Stimulated activated effector memory CD8-positive, alpha-beta T cell treated with anti-CD3 and anti-CD28 coated beads, Interleukin-12 subunit alpha, Interleukin-12 subunit beta, amount 100 ng/mL, for 72 hours (primary cell): ENCODE measurements at regions not wholly inside any gene's neighbourhood (a gene's known extent, or its start where the extent isn't known, plus 50 kb on each side); places are given as distances from the start of the nearest gene placed in this dataset.

Source experiments
- ATAC-seq: fragments of 150-1000 bp; cut with Tn5 transposase; 2 replicates; pipeline ENCODE4 v1.10.0; 2021
- DNase-seq, 2 donors: peaks; one replicate each; pipeline ENCODE4 v3.0.0; 2021 to 2022; ENCODE audit warnings: low spot score in 2 of 2
- H3K27ac Mint-ChIP-seq: one replicate; pipeline ENCODE4 v1.8.0; 2022; ENCODE audit warnings: mild to moderate bottlenecking, mixed read lengths
- H3K36me3 Mint-ChIP-seq: one replicate; pipeline ENCODE4 v1.8.0; 2022; ENCODE audit warnings: mild to moderate bottlenecking, mixed read lengths
- H3K4me1 Mint-ChIP-seq: one replicate; pipeline ENCODE4 v1.8.0; 2022; ENCODE audit warnings: mixed read lengths
- H3K4me3 Mint-ChIP-seq: one replicate; pipeline ENCODE4 v1.8.0; 2022; ENCODE audit warnings: mild to moderate bottlenecking, mixed read lengths
- H3K9me3 Mint-ChIP-seq: one replicate; pipeline ENCODE4 v1.8.0; 2022; ENCODE audit warnings: mixed read lengths

DNA sequence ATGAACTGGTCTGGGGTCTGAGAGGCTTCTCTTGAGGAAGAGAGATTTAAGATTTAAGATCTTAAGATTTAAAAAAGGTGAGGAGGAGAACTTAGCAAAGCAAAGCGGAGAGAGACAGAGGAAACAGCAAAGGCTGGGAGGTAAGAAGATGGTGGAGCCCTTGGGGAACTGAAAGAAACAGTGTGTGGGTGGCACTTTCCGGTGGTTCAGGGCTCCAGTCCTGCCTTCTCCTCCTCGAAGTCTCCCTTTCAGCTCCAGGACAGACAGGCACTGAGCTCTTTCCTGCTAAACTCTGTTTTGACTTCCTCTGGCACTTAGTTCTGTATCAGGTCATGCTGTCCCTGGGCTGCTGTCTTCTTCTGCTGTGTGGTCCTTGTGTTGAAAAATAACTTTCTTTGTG, 298.7 kb upstream of the SRRM4 start:
- no peak for DNase-seq
- H3K4me1 Mint-ChIP-seq, result no peaks in the 10 kb centered on the region
- H3K9me3 Mint-ChIP-seq, result peaks cover 16% of the 10 kb centered on the region
- no peak overlapping the region for H3K4me3 Mint-ChIP-seq
- ATAC-seq, result no peak
- H3K36me3 Mint-ChIP-seq, result no peaks in the 10 kb centered on the region
- H3K27ac Mint-ChIP-seq, result no peak overlapping the region

DNA sequence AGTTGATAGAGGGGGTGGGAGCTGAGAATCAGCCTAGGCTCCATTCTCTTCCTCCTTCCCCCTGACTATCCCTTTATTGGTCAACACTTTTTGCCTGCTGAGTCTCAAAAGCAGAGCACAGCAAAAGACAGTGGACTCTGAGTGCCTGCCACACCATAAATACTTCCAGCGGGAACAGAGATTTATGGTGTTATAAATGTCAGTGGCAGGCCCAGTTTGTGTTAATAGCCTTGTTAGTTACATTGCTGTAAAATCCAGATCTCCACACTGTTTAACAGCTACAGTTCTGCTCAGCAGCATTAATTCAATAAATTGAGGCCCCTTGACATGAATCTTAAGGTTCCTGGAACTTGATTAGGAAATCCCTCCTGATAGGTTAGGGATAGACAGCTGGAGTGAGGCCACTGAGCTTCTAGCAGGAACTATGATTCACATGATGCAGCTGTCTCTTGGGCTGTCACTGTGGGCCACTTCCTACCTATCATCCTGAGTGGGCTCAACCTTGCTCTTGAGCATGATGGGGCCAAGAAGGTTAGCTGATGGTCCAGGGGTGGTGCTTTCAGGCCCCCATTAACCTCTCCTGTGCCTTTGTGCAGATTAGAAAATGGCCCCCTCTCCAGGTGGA, 295.2 kb upstream of the SRRM4 start:
- Mint-ChIP-seq H3K4me3 (no peak overlapping the region), H3K36me3 (no peaks in the 10 kb centered on the region), H3K4me1 (no peaks in the 10 kb centered on the region), H3K9me3 (peaks cover 11% of the 10 kb centered on the region), H3K27ac (no peak overlapping the region)
- ATAC-seq, result no peak
- DNase-seq, result no peak

DNA sequence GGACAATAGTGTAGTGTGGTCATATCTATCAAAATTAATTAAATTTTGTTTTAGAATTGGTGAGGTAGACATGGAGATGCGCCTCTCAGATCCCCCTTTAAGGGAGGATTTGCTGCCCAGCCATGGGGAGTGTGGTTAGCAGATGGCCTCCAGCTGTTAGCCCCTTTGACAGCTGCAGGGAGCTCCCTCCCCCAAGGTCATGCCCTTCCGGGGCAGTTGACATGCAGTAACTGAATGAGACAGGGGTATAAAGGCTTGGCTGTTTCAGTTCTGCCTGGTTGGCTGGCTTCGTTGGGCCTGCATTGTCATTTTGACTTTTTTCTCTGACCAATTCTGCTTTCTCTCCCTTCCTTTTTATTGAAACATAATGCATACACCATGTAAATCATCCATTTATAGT, 291.5 kb upstream of the SRRM4 start:
- DNase-seq (no peak), ATAC-seq (no peak)
- peaks cover 6% of the 10 kb centered on the region for H3K9me3 Mint-ChIP-seq
- H3K36me3 Mint-ChIP-seq, result no peaks in the 10 kb centered on the region
- no peaks in the 10 kb centered on the region for H3K4me1 Mint-ChIP-seq
- no peak overlapping the region for H3K4me3 Mint-ChIP-seq
- H3K27ac Mint-ChIP-seq, result no peak overlapping the region

GRCh38 chr12:118690506-118690905, 290.8 kb upstream of the SRRM4 start:
- peaks cover 6% of the 10 kb centered on the region for H3K9me3 Mint-ChIP-seq

DNA sequence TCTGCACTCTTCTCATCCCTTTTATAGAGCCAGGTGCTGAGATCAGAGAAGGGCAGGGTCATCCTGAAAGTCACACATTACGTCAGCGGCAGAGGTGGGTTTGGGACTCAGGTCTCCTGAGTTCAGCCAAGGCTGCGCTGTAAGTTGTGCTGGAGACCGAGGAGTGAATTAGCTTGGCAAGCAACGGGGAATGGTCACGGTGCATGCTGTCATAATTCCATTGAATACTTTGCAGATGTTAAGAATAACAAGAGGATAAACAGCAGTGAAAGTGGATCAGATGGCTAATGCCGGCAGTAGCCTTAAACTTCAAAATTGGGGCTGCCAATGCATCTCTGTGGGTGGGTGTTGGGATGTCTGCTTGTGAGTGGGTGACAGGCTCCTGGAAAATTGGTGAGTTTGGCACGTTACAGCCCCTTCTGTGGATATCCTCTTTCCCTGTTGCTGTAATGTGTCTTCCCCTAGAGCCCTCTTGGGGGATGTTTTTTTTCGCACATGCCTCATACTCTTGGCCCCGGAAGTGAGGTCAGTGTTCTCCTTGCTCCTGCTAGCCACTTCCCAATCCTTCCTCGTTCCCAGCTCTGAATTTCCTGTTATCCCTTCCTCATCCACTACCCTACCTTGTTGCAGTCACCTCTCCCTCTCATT, 287.1 kb upstream of the SRRM4 start:
- H3K9me3 Mint-ChIP-seq, result peaks cover 3% of the 10 kb centered on the region
- H3K4me3 Mint-ChIP-seq, result no peak overlapping the region
- H3K4me1 Mint-ChIP-seq, result no peaks in the 10 kb centered on the region
- DNase-seq, result no peak
- no peak for ATAC-seq
- no peaks in the 10 kb centered on the region for H3K36me3 Mint-ChIP-seq
- no peak overlapping the region for H3K27ac Mint-ChIP-seq

More at GRCh38 chr12:118690506-118690905, 290.8 kb upstream of the SRRM4 start:
- no peak for DNase-seq
- no peak for ATAC-seq
- H3K27ac Mint-ChIP-seq, result no peak overlapping the region
- H3K36me3 Mint-ChIP-seq, result no peaks in the 10 kb centered on the region
- no peaks in the 10 kb centered on the region for H3K4me1 Mint-ChIP-seq
- H3K4me3 Mint-ChIP-seq, result no peak overlapping the region

DNA sequence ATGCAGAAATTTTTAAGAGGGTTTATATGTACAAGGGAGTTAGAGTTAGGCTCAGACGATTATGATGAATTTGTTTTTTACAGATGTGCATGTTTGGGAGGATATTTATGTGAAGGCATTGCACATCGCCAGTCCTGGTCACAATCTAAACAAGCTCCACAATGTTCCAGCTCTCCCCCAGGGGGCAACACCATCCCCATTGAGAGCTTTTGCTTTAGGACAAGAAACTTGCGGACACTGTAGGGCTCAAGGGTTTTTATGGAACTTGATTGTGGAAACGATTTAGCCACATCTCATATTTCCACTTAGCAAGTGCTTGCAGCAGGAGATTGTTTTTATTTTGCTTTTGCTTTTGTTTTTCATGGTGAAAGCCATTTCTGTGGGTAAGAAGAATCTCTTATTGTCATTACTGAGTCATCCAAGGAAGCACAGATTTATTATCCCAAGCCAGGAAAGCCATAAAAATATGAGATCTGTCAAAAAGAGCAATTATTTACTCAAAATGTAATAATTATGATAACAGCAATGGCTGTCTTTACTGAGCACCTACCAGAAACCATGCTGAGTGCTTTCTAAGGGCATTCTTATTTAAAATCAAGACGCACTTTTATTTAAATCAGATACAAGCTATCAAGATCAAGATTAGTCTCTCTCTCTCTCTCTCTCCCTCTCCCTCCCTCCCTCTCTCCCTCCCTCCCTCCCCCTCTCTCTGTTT, 276.7 kb upstream of the SRRM4 start:
- H3K4me3 Mint-ChIP-seq, result no peak overlapping the region
- H3K36me3 Mint-ChIP-seq, result no peaks in the 10 kb centered on the region

GRCh38 chr12:118706437-118706836, 274.9 kb upstream of the SRRM4 start:
- Mint-ChIP-seq H3K27ac (no peak overlapping the region), H3K9me3 (peaks cover 21% of the 10 kb centered on the region), H3K4me3 (no peak overlapping the region), H3K4me1 (no peaks in the 10 kb centered on the region), H3K36me3 (no peaks in the 10 kb centered on the region)
- DNase-seq, result no peak
- no peak for ATAC-seq

More for the DNA sequence above, 276.7 kb upstream of the SRRM4 start:
- no peak overlapping the region for H3K27ac Mint-ChIP-seq
- DNase-seq (no peak), ATAC-seq (no peak)
- H3K4me1 Mint-ChIP-seq, result no peaks in the 10 kb centered on the region
- peaks cover 17% of the 10 kb centered on the region for H3K9me3 Mint-ChIP-seq

DNA sequence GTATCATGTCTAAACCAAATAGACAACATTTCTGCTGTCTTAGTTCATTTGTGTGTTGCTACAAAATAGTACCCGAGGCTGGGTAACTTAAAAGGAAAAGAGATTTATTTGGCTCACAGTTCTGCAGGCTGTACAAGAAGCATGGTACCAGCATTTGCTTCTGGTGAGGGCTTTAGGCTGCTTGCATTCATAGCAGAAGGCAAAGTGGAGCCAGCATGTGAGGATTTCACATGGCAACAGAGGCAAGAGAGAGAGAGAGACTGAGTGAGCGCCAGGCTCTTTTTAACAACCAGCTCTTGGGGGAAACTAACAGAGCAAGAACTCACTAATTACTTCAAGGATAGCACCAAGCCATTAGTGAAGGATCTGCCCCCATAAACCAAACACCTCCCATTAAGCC, 271.4 kb upstream of the SRRM4 start:
- H3K4me3 Mint-ChIP-seq, result no peak overlapping the region
- no peak overlapping the region for H3K27ac Mint-ChIP-seq
- H3K9me3 Mint-ChIP-seq, result peaks cover 21% of the 10 kb centered on the region
- ATAC-seq (no peak), DNase-seq (no peak)
- no peaks in the 10 kb centered on the region for H3K36me3 Mint-ChIP-seq
- no peaks in the 10 kb centered on the region for H3K4me1 Mint-ChIP-seq

GRCh38 chr12:118711185-118711584, 270.2 kb upstream of the SRRM4 start:
- no peak for DNase-seq
- no peak for ATAC-seq
- no peaks in the 10 kb centered on the region for H3K36me3 Mint-ChIP-seq
- H3K4me3 Mint-ChIP-seq, result no peak overlapping the region
- H3K27ac Mint-ChIP-seq, result no peak overlapping the region
- peaks cover 16% of the 10 kb centered on the region for H3K9me3 Mint-ChIP-seq
- H3K4me1 Mint-ChIP-seq, result no peaks in the 10 kb centered on the region

GRCh38 chr12:118714051-118714460, 267.3 kb upstream of the SRRM4 start:
- DNase-seq (peak in 1 of 2 donors; percentile 51), ATAC-seq (no peak)
- Mint-ChIP-seq H3K4me3 (no peak overlapping the region), H3K36me3 (no peaks in the 10 kb centered on the region), H3K27ac (no peak overlapping the region), H3K4me1 (no peaks in the 10 kb centered on the region), H3K9me3 (peaks cover 5% of the 10 kb centered on the region)

DNA sequence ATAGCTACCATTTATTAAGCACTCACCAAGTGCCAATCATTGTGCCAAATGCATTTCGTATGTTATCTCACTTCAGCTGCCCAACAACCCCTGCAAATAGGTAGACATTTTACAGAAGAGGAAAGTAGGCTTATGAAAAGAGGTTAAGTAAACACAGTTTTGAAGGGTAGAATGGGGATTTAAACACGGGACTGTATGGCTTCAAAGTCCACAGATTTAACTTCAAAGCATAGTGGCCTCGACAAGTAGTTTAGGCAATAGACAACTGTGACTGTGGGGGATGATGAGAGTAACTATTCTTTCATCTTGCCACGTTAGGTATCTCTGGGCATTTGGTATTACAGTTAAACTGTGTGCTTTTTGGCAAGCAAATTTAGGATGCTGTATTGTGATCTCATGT, 266.8 kb upstream of the SRRM4 start:
- Mint-ChIP-seq H3K9me3 (peaks cover 7% of the 10 kb centered on the region), H3K27ac (no peak overlapping the region), H3K4me1 (no peaks in the 10 kb centered on the region), H3K36me3 (no peaks in the 10 kb centered on the region), H3K4me3 (no peak overlapping the region)
- ATAC-seq (no peak), DNase-seq (no peak)

GRCh38 chr12:118715647-118716046, 265.7 kb upstream of the SRRM4 start:
- H3K27ac Mint-ChIP-seq, result no peak overlapping the region
- ATAC-seq, result no peak
- no peaks in the 10 kb centered on the region for H3K4me1 Mint-ChIP-seq
- H3K36me3 Mint-ChIP-seq, result no peaks in the 10 kb centered on the region
- no peak for DNase-seq
- H3K9me3 Mint-ChIP-seq, result peaks cover 5% of the 10 kb centered on the region
- no peak overlapping the region for H3K4me3 Mint-ChIP-seq

DNA sequence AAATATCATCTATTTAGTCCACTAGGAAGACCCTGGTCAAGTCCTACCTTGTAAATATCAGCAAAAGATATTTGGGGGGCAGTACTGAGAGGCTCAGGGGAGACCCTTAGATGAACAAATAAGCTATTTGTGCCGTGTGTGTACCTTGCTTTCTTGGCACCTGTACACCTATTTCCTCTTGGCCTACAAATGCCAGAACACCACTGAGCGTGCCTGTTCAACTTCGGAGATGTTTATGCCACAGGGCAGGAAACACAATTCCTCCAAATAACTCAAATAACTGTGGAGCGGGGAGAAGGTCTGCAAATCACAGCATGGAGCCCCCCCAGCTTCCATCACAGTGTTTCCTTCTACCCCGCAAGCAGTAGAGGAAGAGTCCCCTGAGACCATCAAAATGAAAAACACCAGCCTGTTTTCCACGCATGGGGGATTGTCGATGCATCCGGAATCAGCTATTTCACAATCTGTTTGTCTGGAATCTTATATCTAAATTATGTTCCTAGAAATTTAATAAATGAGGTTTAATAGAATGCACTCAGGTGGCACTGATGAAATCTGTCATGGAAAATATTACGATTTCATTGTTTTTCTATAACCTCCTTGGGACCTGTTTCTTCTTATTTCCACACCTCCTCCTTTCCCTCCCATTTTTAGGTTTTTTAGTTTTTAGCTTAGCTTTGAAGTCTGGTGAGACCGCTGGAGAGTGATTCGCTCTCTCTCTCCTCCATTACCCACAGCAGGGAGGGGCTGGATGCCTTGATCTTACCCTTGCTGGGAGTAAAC, 254.0 kb upstream of the SRRM4 start:
- H3K9me3 Mint-ChIP-seq, result peaks cover 6% of the 10 kb centered on the region
- no peak overlapping the region for H3K4me3 Mint-ChIP-seq
- H3K27ac Mint-ChIP-seq, result no peak overlapping the region
- no peaks in the 10 kb centered on the region for H3K4me1 Mint-ChIP-seq
- no peaks in the 10 kb centered on the region for H3K36me3 Mint-ChIP-seq
- no peak for DNase-seq
- no peak for ATAC-seq

DNA sequence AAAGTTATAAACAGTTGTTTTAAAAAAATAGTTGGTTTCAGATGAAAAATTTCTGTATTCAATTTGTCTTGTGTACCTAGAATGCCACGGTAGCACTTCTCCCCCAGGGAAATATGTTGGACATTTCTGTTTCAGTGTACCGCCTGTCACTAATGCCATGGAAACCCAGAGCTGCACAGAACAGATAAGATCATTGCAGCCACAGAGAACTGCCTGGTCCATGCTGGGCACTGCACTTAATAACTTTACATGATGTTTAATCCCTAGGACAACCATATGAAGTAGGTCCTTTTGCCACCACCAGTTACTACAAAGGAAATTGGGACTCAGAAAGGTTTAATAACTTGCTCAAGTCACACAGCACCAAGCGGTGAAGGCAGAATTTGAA, 253.4 kb upstream of the SRRM4 start:
- no peak for DNase-seq
- Mint-ChIP-seq H3K27ac (no peak overlapping the region), H3K4me3 (no peak overlapping the region), H3K4me1 (no peaks in the 10 kb centered on the region), H3K36me3 (no peaks in the 10 kb centered on the region), H3K9me3 (peaks cover 4% of the 10 kb centered on the region)
- no peak for ATAC-seq

DNA sequence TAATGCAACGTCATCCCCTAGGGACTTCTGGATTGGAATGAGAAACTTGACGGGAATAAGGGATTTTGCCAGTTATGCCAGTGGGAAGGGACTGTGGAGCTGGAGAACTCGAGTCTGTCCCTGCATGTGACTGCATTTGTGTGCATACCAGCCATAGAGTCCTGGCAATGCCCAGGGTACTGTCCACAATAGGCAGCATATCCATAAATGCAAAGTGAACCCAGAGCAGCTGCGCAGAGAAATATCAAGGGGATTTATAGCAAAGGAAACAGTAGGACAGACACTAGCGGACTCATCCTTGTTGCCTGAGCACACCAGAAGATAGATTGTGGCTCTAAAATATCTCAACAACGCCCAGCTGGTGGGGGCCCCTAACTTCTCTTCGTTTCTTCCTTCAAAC, 247.1 kb upstream of the SRRM4 start:
- no peaks in the 10 kb centered on the region for H3K36me3 Mint-ChIP-seq
- no peaks in the 10 kb centered on the region for H3K4me1 Mint-ChIP-seq
- no peak overlapping the region for H3K27ac Mint-ChIP-seq
- peaks cover 5% of the 10 kb centered on the region for H3K9me3 Mint-ChIP-seq
- no peak for DNase-seq
- no peak overlapping the region for H3K4me3 Mint-ChIP-seq
- no peak for ATAC-seq
